Vagina (tissue), 2 donors: ENCODE measurements at regions not wholly inside any gene's neighbourhood (a gene's known extent, or its start where the extent isn't known, plus 50 kb on each side); places are given as distances from the start of the nearest gene placed in this dataset.

Experiments used
- DNase-seq, 2 donors: peaks; one replicate each; pipeline ENCODE4 v3.0.0-alpha.2; 2017; ENCODE audit errors: extremely low spot score in 2 of 2
- H3K27ac ChIP-seq: fragments of 200-600 bp; sonication (generic); one replicate; pipeline ENCODE4 v1.5.1; 2019
- H3K27me3 ChIP-seq: fragments of 200-600 bp; sonication (generic); one replicate; pipeline ENCODE4 v1.5.1; 2019
- H3K36me3 ChIP-seq, 2 donors: fragments of 200-600 bp; sonication (generic); one replicate each; pipeline ENCODE4 v1.5.1; 2017 to 2019
- H3K4me1 ChIP-seq: fragments of 200-600 bp; sonication (generic); one replicate; pipeline ENCODE4 v1.5.1; 2019
- H3K4me3 ChIP-seq, 2 donors: fragments of 200-600 bp; sonication (generic); 1 replicate in 1 of 2; 2 replicates in 1 of 2; pipeline ENCODE4 v1.5.1; 2016 to 2019
- H3K9me3 ChIP-seq: fragments of 200-600 bp; sonication (generic); one replicate; pipeline ENCODE4 v1.5.1; 2019
- CTCF ChIP-seq, 3 experiments: fragments of 450-650 bp in 2 of 3; fragments of 200-600 bp in 1 of 3; sonication (generic) in 1 of 3; IDR thresholded peaks; one replicate each; pipeline ENCODE4 v1.5.1; 2017 to 2019; ENCODE audit warnings: antibody characterized with exemption in 3 of 3, mild to moderate bottlenecking in 2 of 3, moderate library complexity in 2 of 3
- POLR2A ChIP-seq, 2 donors: fragments of 450-650 bp; IDR thresholded peaks; one replicate each; pipeline ENCODE4 v1.6.1; 2017; ENCODE audit warnings: antibody characterized with exemption in 2 of 2, mild to moderate bottlenecking in 2 of 2, moderate library complexity in 2 of 2
- POLR2AphosphoS5 ChIP-seq, 2 donors: sonication (generic); formaldehyde crosslinking; IDR thresholded peaks; one replicate each; pipeline ENCODE4 v1.9.0; 2017; ENCODE audit warnings: antibody characterized with exemption in 2 of 2, mild to moderate bottlenecking in 2 of 2, low read depth in 1 of 2; ENCODE audit not compliant: insufficient read depth in 1 of 2
- intact Hi-C: fragments of 100-400 bp; cut with DNase I; formaldehyde crosslinking; loops from one replicate; pipeline ENCODE4 v1.15.1; 2023

- Histone ChIP-seq H3K9me3 (no peaks in the 10 kb centered on the region), H3K27ac (no peak overlapping the region), H3K4me3 (no peak overlapping the region), H3K4me1 (no peaks in the 10 kb centered on the region), H3K36me3 (no peaks in the 10 kb centered on the region), H3K27me3 (no peaks in the 10 kb centered on the region)
- DNase-seq, result no peak
- intact Hi-C loops, result no loop called here
- TF ChIP-seq CTCF (IDR thresholded peaks at IDR 0.05) (no peak), POLR2A (IDR thresholded peaks at IDR 0.05) (no peak), POLR2AphosphoS5 (IDR thresholded peaks at IDR 0.05; ENCODE audit: insufficient read depth in 1 of 2, low read depth in 1 of 2) (no peak)
These were observed 282.6 kb upstream of the SMC2 start for GRCh38 chr9:103811462-103811861.

GRCh38 chr9:103816146-103816545, 278.0 kb upstream of the SMC2 start:
- TF ChIP-seq POLR2AphosphoS5 (IDR thresholded peaks at IDR 0.05; ENCODE audit: insufficient read depth in 1 of 2, low read depth in 1 of 2) (no peak), CTCF (IDR thresholded peaks at IDR 0.05) (no peak), POLR2A (IDR thresholded peaks at IDR 0.05) (no peak)
- intact Hi-C loops, result no loop called here
- Histone ChIP-seq H3K4me3 (no peak overlapping the region), H3K4me1 (no peaks in the 10 kb centered on the region), H3K9me3 (no peaks in the 10 kb centered on the region), H3K36me3 (no peaks in the 10 kb centered on the region), H3K27ac (no peak overlapping the region), H3K27me3 (no peaks in the 10 kb centered on the region)
- no peak for DNase-seq

GRCh38 chr9:103819936-103820335, 274.2 kb upstream of the SMC2 start:
- Histone ChIP-seq H3K36me3 (no peaks in the 10 kb centered on the region), H3K27me3 (no peaks in the 10 kb centered on the region), H3K9me3 (no peaks in the 10 kb centered on the region), H3K4me1 (no peaks in the 10 kb centered on the region), H3K27ac (no peak overlapping the region), H3K4me3 (no peak overlapping the region)
- intact Hi-C loops, result no loop called here
- no peak for DNase-seq
- TF ChIP-seq POLR2A (IDR thresholded peaks at IDR 0.05), result no peak
- no peak for TF ChIP-seq CTCF (IDR thresholded peaks at IDR 0.05)
- no peak for TF ChIP-seq POLR2AphosphoS5 (IDR thresholded peaks at IDR 0.05; ENCODE audit: insufficient read depth in 1 of 2, low read depth in 1 of 2)

- TF ChIP-seq POLR2A (IDR thresholded peaks at IDR 0.05), result no peak
- no peak for TF ChIP-seq POLR2AphosphoS5 (IDR thresholded peaks at IDR 0.05; ENCODE audit: insufficient read depth in 1 of 2, low read depth in 1 of 2)
- no peak for TF ChIP-seq CTCF (IDR thresholded peaks at IDR 0.05)
- Histone ChIP-seq H3K27me3 (no peaks in the 10 kb centered on the region), H3K36me3 (no peaks in the 10 kb centered on the region), H3K4me1 (no peaks in the 10 kb centered on the region), H3K4me3 (no peak overlapping the region), H3K9me3 (no peaks in the 10 kb centered on the region), H3K27ac (no peak overlapping the region)
- intact Hi-C loops, result no loop called here
- DNase-seq, result no peak
These were observed 273.0 kb upstream of the SMC2 start for GRCh38 chr9:103821115-103821514.

- intact Hi-C loops, result no loop called here
- no peak for TF ChIP-seq POLR2A (IDR thresholded peaks at IDR 0.05)
- TF ChIP-seq POLR2AphosphoS5 (IDR thresholded peaks at IDR 0.05; ENCODE audit: insufficient read depth in 1 of 2, low read depth in 1 of 2), result no peak
- no peak for TF ChIP-seq CTCF (IDR thresholded peaks at IDR 0.05)
- no peak overlapping the region for H3K4me3 ChIP-seq
- H3K4me1 ChIP-seq, result no peaks in the 10 kb centered on the region
- DNase-seq, result no peak
- H3K9me3 ChIP-seq, result no peaks in the 10 kb centered on the region
- H3K27ac ChIP-seq, result no peak overlapping the region
- H3K36me3 ChIP-seq, result no peaks in the 10 kb centered on the region
- H3K27me3 ChIP-seq, result no peaks in the 10 kb centered on the region
These were observed 256.2 kb upstream of the SMC2 start for GRCh38 chr9:103837940-103838339.
